COR-L47 (cell line): ENCODE measurements at regions not wholly inside any gene's neighbourhood (a gene's known extent, or its start where the extent isn't known, plus 50 kb on each side); places are given as distances from the start of the nearest gene placed in this dataset.
"Not testable (repeated sequence)": the region's sequence is repeated elsewhere in the genome, so short reads cannot be mapped to it uniquely, and the experiment has no call there.

Source experiments
- DNase-seq: peaks from one replicate; lab custom pipeline; 2025; lab: John Stamatoyannopoulos, UW

GRCh38 chr7:153942036-153942435, 110.2 kb upstream of the DPP6 start:
- no peak for DNase-seq

- DNase-seq, result no peak
Measured at GRCh38 chr7:153943457-153943856, 108.7 kb upstream of the DPP6 start.

GRCh38 chr7:153943861-153944260, 108.3 kb upstream of the DPP6 start:
- DNase-seq, result no peak

- DNase-seq, result no peak
Measured at GRCh38 chr7:153948060-153948459, 104.1 kb upstream of the DPP6 start.

- no peak for DNase-seq
Measured at GRCh38 chr7:153951316-153951715, 100.9 kb upstream of the DPP6 start.

- no peak for DNase-seq
Measured at GRCh38 chr7:153954477-153954876, 97.7 kb upstream of the DPP6 start.

- not testable (repeated sequence) for DNase-seq
Measured at GRCh38 chr7:153957677-153958076, 94.5 kb upstream of the DPP6 start.

GRCh38 chr7:153958381-153958780, 93.8 kb upstream of the DPP6 start:
- not testable (repeated sequence) for DNase-seq

- not testable (repeated sequence) for DNase-seq
Measured at GRCh38 chr7:153958789-153959188, 93.4 kb upstream of the DPP6 start.

GRCh38 chr7:153964481-153965112, 87.6 kb upstream of the DPP6 start:
- not testable (repeated sequence) for DNase-seq

GRCh38 chr7:153969016-153969415, 83.2 kb upstream of the DPP6 start:
- not testable (repeated sequence) for DNase-seq

- DNase-seq, result not testable (repeated sequence)
Measured at GRCh38 chr7:153974603-153975002, 77.6 kb upstream of the DPP6 start.

GRCh38 chr7:153976745-153977144, 75.5 kb upstream of the DPP6 start:
- not testable (repeated sequence) for DNase-seq

GRCh38 chr7:153983186-153983585, 69.0 kb upstream of the DPP6 start:
- DNase-seq, result not testable (repeated sequence)

- DNase-seq, result not testable (repeated sequence)
Measured at GRCh38 chr7:153989066-153989627, 63.1 kb upstream of the DPP6 start.

- DNase-seq, result not testable (repeated sequence)
Measured at GRCh38 chr7:153989742-153990425, 62.3 kb upstream of the DPP6 start.

GRCh38 chr7:153991471-153991870, 60.7 kb upstream of the DPP6 start:
- not testable (repeated sequence) for DNase-seq

GRCh38 chr7:153993402-153993801, 58.8 kb upstream of the DPP6 start:
- not testable (repeated sequence) for DNase-seq

- DNase-seq, result not testable (repeated sequence)
Measured at GRCh38 chr7:153998896-153999295, 53.3 kb upstream of the DPP6 start.
